HCT116 (cell line): ENCODE measurements at regions not wholly inside any gene's neighbourhood (a gene's known extent, or its start where the extent isn't known, plus 50 kb on each side); places are given as distances from the start of the nearest gene placed in this dataset.

ENCODE experiments used
- ATAC-seq: fragments of 200-7000 bp; cut with Tn5 transposase; 2 replicates; pipeline ENCODE4 v1.9.1; 2020; ENCODE audit warnings: mild to moderate bottlenecking, moderate library complexity
- BruUV-seq: library from RNA; stranded (reverse); fragments of 400-500 nt; replicated peaks from 2 replicates; lab custom pipeline; 2021; lab: Mats Ljungman, UMichigan
- CTCF ChIA-PET: fragments of 300-600 bp; sonication (Branson Sonifier 250); formaldehyde crosslinking; loops from one replicate; lab custom pipeline; 2021; ENCODE audit warnings: antibody characterized with exemption; lab: Charles Lee
- POLR2A ChIA-PET: fragments of 300-600, 350-600 bp; sonication (Branson Sonifier 250); formaldehyde crosslinking; loops from one replicate; lab custom pipeline; 2021; ENCODE audit warnings: antibody characterized with exemption; lab: Charles Lee
- RAD21 ChIA-PET, 2 experiments: fragments of 300-600 bp; sonication (Branson Sonifier 250); formaldehyde crosslinking; loops; one replicate each; lab custom pipeline; 2023; ENCODE audit warnings: low total read pairs in 2 of 2; ENCODE audit not compliant: uncharacterized antibody in 2 of 2, unreplicated experiment in 2 of 2, low non-redundant PET in 1 of 2; lab: Charles Lee
- DNase-seq: peaks from one replicate; pipeline ENCODE4 v3.0.0-alpha.2; 2010; ENCODE audit warnings: low read depth, low spot score
- H2AFZ ChIP-seq: fragments of 200-600 bp; shearing (Covaris generic), sonication (generic); 2 replicates; pipeline ENCODE4 v1.6.1; 2017; ENCODE audit warnings: low read depth, mixed run types, mixed read lengths, antibody characterized with exemption, low read length; ENCODE audit not compliant: poor library complexity, severe bottlenecking
- H3K27ac ChIP-seq: 2 replicates; pipeline ENCODE4 v1.5.1; 2012; ENCODE audit warnings: low read depth, low read length
- H3K27me3 ChIP-seq: fragments of 200-600 bp; sonication (generic); 2 replicates; pipeline ENCODE4 v1.6.1; 2016; ENCODE audit warnings: mixed run types, low read length, mixed read lengths; ENCODE audit not compliant: insufficient read depth
- H3K36me3 ChIP-seq, 2 experiments: fragments of 200-500 bp in 1 of 2; fragments of 200-600 bp in 1 of 2; sonication (Bioruptor generic) in 1 of 2; sonication (generic) in 1 of 2; 2 replicates each; pipeline versions ENCODE4 v1.5.1 to v1.6.1; 2014 to 2016; ENCODE audit warnings: low read length in 2 of 2, inconsistent platforms in 1 of 2, mixed read lengths in 1 of 2, mixed run types in 1 of 2; ENCODE audit not compliant: insufficient read depth in 2 of 2, control insufficient read depth in 1 of 2
- H3K4me1 ChIP-seq, 2 experiments: fragments of 200-600 bp in 1 of 2; sonication (generic) in 1 of 2; 2 replicates each; pipeline versions ENCODE4 v1.5.1 to v1.6.1; 2012 to 2017; ENCODE audit warnings: low read length in 2 of 2, inconsistent platforms in 1 of 2, mild to moderate bottlenecking in 1 of 2, mixed read lengths in 1 of 2, mixed run types in 1 of 2, moderate library complexity in 1 of 2; ENCODE audit not compliant: insufficient read depth in 2 of 2, control insufficient read depth in 1 of 2
- H3K4me2 ChIP-seq: fragments of 200-600 bp; sonication (generic); 2 replicates; pipeline ENCODE4 v1.6.1; 2017; ENCODE audit warnings: mixed run types, low read length, mixed read lengths
- H3K4me3 ChIP-seq, 2 experiments: fragments of 200-600 bp in 1 of 2; sonication (generic) in 1 of 2; replicated peaks in 1 of 2; 2 replicates each; pipeline ENCODE4 v1.5.1; 2011 to 2016; ENCODE audit warnings: low read length in 2 of 2, control low read depth in 1 of 2, low read depth in 1 of 2, mild to moderate bottlenecking in 1 of 2, mixed read lengths in 1 of 2, mixed run types in 1 of 2
- H3K79me2 ChIP-seq: fragments of 200-600 bp; sonication (generic); 2 replicates; pipeline ENCODE4 v1.6.1; 2017; ENCODE audit warnings: mild to moderate bottlenecking, mixed run types, low read length, moderate library complexity, mixed read lengths; ENCODE audit not compliant: insufficient read depth
- H3K9ac ChIP-seq: fragments of 200-600 bp; sonication (generic); 2 replicates; pipeline ENCODE4 v1.6.1; 2016; ENCODE audit warnings: low read length, mixed read lengths
- H3K9me2 ChIP-seq: fragments of 200-600 bp; sonication (generic), shearing (Covaris generic); 2 replicates; pipeline ENCODE4 v1.6.1; 2017; ENCODE audit warnings: mixed run types, mild to moderate bottlenecking, moderate library complexity; ENCODE audit not compliant: insufficient read depth
- H3K9me3 ChIP-seq, 2 experiments: fragments of 200-500 bp in 1 of 2; fragments of 200-600 bp in 1 of 2; sonication (Bioruptor generic) in 1 of 2; sonication (generic) in 1 of 2; 2 replicates each; pipeline ENCODE4 v1.6.1; 2014 to 2017; ENCODE audit warnings: low read length in 2 of 2, mixed read lengths in 2 of 2, inconsistent platforms in 1 of 2, low read depth in 1 of 2, mild to moderate bottlenecking in 1 of 2, mixed run types in 1 of 2, moderate library complexity in 1 of 2; ENCODE audit not compliant: control insufficient read depth in 1 of 2, insufficient read depth in 1 of 2
- H4K20me1 ChIP-seq: fragments of 200-600 bp; sonication (generic), shearing (Covaris generic); 2 replicates; pipeline ENCODE4 v1.6.1; 2017; ENCODE audit warnings: mixed run types, mild to moderate bottlenecking, moderate library complexity; ENCODE audit not compliant: insufficient read depth
- CBX3 ChIP-seq: IDR thresholded peaks from 2 replicates; pipeline ENCODE4 v1.6.1; 2012; ENCODE audit warnings: low read depth
- CEBPB ChIP-seq: IDR thresholded peaks from 2 replicates; pipeline ENCODE4 v1.6.1; 2012; ENCODE audit warnings: low read depth
- CTCF ChIP-seq, 3 experiments: fragments of 200-600 bp in 1 of 3; sonication (generic) in 1 of 3; IDR thresholded peaks in 2 of 3; conservative IDR thresholded peaks in 1 of 3; 2 replicates each; pipeline ENCODE4 v1.5.1; 2012 to 2017; ENCODE audit warnings: low read depth in 2 of 3, low read length in 2 of 3, antibody characterized with exemption in 1 of 3, borderline replicate concordance in 1 of 3, control low read depth in 1 of 3, mild to moderate bottlenecking in 1 of 3, mixed read lengths in 1 of 3, mixed run types in 1 of 3, moderate library complexity in 1 of 3; ENCODE audit not compliant: insufficient read depth in 1 of 3
- ELF1 ChIP-seq: IDR thresholded peaks from 2 replicates; pipeline ENCODE4 v1.6.1; 2012; ENCODE audit warnings: low read depth, borderline replicate concordance
- FOSL1 ChIP-seq: IDR thresholded peaks from 2 replicates; pipeline ENCODE4 v1.6.1; 2012; ENCODE audit warnings: low read depth
- POLR2A ChIP-seq: IDR thresholded peaks from 2 replicates; pipeline ENCODE4 v1.7.0; 2011; ENCODE audit warnings: borderline replicate concordance; ENCODE audit not compliant: insufficient read depth, insufficient read length; ENCODE audit errors: extremely low read depth
- RAD21 ChIP-seq: IDR thresholded peaks from 2 replicates; pipeline ENCODE4 v1.6.1; 2012; ENCODE audit warnings: low read depth, mild to moderate bottlenecking
- REST ChIP-seq: IDR thresholded peaks from 2 replicates; pipeline ENCODE4 v1.6.1; 2012; ENCODE audit warnings: low read depth
- SIN3A ChIP-seq: IDR thresholded peaks from 2 replicates; pipeline ENCODE4 v1.6.1; 2012; ENCODE audit warnings: low read depth
- SP1 ChIP-seq: IDR thresholded peaks from 2 replicates; pipeline ENCODE4 v1.6.1; 2012; ENCODE audit warnings: low read depth
- TCF7L2 ChIP-seq: IDR thresholded peaks from 2 replicates; pipeline ENCODE4 v1.7.0; 2011; ENCODE audit warnings: borderline replicate concordance, inconsistent platforms; ENCODE audit not compliant: insufficient read depth, insufficient read length; ENCODE audit errors: extremely low read depth
- ZNF274 ChIP-seq: fragments of 200-500 bp; sonication (Bioruptor generic); IDR thresholded peaks from 2 replicates; pipeline ENCODE4 v1.6.1; 2014; ENCODE audit warnings: mild to moderate bottlenecking, low read depth, low read length, inconsistent platforms
- intact Hi-C: fragments of 100-400 bp; cut with micrococcal nuclease; formaldehyde crosslinking; loops from 2 replicates; pipeline ENCODE4 v1.10.0; 2022
- TF ChIP-seq, protein P1 (sequence below): IDR thresholded peaks from 2 replicates; pipeline ENCODE4 v1.6.1; 2012

DNA sequence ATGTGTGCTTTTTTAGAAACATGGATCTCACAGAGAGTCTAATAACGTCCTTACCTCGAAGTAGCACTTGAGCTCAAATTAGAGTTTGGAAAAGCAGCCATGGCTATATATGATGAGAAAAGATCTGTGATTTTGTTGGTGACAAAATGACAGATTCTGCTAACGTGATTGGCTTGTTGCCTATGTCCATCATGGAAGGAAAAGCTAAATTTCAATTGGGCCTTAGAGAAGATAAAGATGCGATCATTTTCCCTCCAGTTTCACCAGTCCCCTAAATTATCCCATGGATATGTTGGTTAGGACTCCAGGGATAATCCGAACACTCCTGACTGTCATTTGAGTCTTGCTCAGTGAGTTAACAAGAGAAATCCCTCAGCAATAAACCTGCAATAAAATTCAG is 175.8 kb downstream of the C16orf95 start:
- no peak overlapping the region for H2AFZ ChIP-seq
- no peaks in the 10 kb centered on the region for H4K20me1 ChIP-seq
- no peak for DNase-seq
- no peak overlapping the region for H3K9ac ChIP-seq
- H3K4me3 ChIP-seq = no peak overlapping the region
- CTCF ChIA-PET = no interaction called here
- H3K9me2 ChIP-seq = no peaks in the 10 kb centered on the region
- H3K27me3 ChIP-seq = no peaks in the 10 kb centered on the region
- no peaks in the 10 kb centered on the region for H3K36me3 ChIP-seq
- H3K4me2 ChIP-seq = no peak overlapping the region
- peaks cover 13 to 26% of the 10 kb centered on the region in 2 experiments for H3K4me1 ChIP-seq
- H3K9me3 ChIP-seq = no peaks in the 10 kb centered on the region
- POLR2A ChIA-PET = no interaction called here
- TF ChIP-seq ELF1 = no peak
- TF ChIP-seq ZNF274 = no peak
- TF ChIP-seq SIN3A = no peak
- no peak for TF ChIP-seq POLR2A
- TF ChIP-seq TCF7L2 = no peak
- no peak for TF ChIP-seq CTCF (IDR thresholded peaks at IDR 0.05 in 2 of 3, conservative IDR thresholded peaks at IDR 0.05 in 1 of 3; ENCODE audit: borderline replicate concordance in 1 of 3, insufficient read depth in 1 of 3, low read depth in 2 of 3, low read length in 2 of 3)
- no peak for TF ChIP-seq FOSL1
- no peak overlapping the region for H3K27ac ChIP-seq
- intact Hi-C loops = no loop called here
- H3K79me2 ChIP-seq = no peaks in the 10 kb centered on the region
- RAD21 ChIA-PET = no interaction called here
- ATAC-seq = no peak
- BruUV-seq = no TSS peak

GRCh38 chr16:87143661-87144121 is 173.5 kb downstream of the C16orf95 start:
- Histone ChIP-seq H3K27ac (no peak overlapping the region), H4K20me1 (no peaks in the 10 kb centered on the region), H3K79me2 (no peaks in the 10 kb centered on the region), H3K4me1 (peaks cover 13 to 28% of the 10 kb centered on the region in 2 experiments), H3K36me3 (no peaks in the 10 kb centered on the region), H3K27me3 (no peaks in the 10 kb centered on the region), H3K4me3 (no peak overlapping the region), H3K4me2 (no peak overlapping the region), H3K9ac (no peak overlapping the region), H2AFZ (no peak overlapping the region), H3K9me2 (no peaks in the 10 kb centered on the region), H3K9me3 (no peaks in the 10 kb centered on the region)
- CTCF ChIA-PET = no interaction called here
- intact Hi-C loops = no loop called here
- no TSS peak for BruUV-seq
- DNase-seq = no peak
- RAD21 ChIA-PET = no interaction called here
- POLR2A ChIA-PET = no interaction called here
- no peak for ATAC-seq
- no peak for TF ChIP-seq CEBPB
- TF ChIP-seq REST = no peak
- TF ChIP-seq CBX3 = no peak
- TF ChIP-seq SP1 = no peak
- TF ChIP-seq SIN3A = no peak
- TF ChIP-seq, protein P1, sequence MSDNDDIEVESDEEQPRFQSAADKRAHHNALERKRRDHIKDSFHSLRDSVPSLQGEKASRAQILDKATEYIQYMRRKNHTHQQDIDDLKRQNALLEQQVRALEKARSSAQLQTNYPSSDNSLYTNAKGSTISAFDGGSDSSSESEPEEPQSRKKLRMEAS = no peak
- no peak for TF ChIP-seq ZNF274
- TF ChIP-seq FOSL1 = no peak
- no peak for TF ChIP-seq ELF1
- TF ChIP-seq RAD21 = no peak
